Stomach (tissue), 4 donors: ENCODE measurements at regions not wholly inside any gene's neighbourhood (a gene's known extent, or its start where the extent isn't known, plus 50 kb on each side); places are given as distances from the start of the nearest gene placed in this dataset.

Experiments used
- CTCF ChIP-seq, 7 experiments: fragments of 450-650 bp in 4 of 7; fragments of 200-600 bp in 3 of 7; sonication (generic) in 3 of 7; IDR thresholded peaks; one replicate each; pipeline ENCODE4 v1.5.1; 2016 to 2019; ENCODE audit warnings: antibody characterized with exemption in 7 of 7, control low read depth in 2 of 7, mild to moderate bottlenecking in 1 of 7
- EP300 ChIP-seq: sonication (generic); formaldehyde crosslinking; IDR thresholded peaks from one replicate; pipeline ENCODE4 v1.6.1; 2017; ENCODE audit warnings: antibody characterized with exemption
- POLR2A ChIP-seq, 4 donors: fragments of 450-650 bp; IDR thresholded peaks; one replicate each; pipeline ENCODE4 v1.6.1; 2016; ENCODE audit warnings: antibody characterized with exemption in 4 of 4, control low read depth in 2 of 4, mild to moderate bottlenecking in 1 of 4, moderate library complexity in 1 of 4
- POLR2AphosphoS5 ChIP-seq, 3 donors: sonication (generic); formaldehyde crosslinking; IDR thresholded peaks; one replicate each; pipeline ENCODE4 v1.6.1; 2016; ENCODE audit warnings: antibody characterized with exemption in 3 of 3

- TF ChIP-seq POLR2AphosphoS5 (IDR thresholded peaks at IDR 0.05) = no peak
- no peak for TF ChIP-seq CTCF (IDR thresholded peaks at IDR 0.05)
- TF ChIP-seq EP300 = no peak
- no peak for TF ChIP-seq POLR2A (IDR thresholded peaks at IDR 0.05)
Measured at GRCh38 chrX:1918780-1919179, 303.9 kb downstream of the ASMT start.
